Stomach (tissue), 4 donors: ENCODE measurements at regions not wholly inside any gene's neighbourhood (a gene's known extent, or its start where the extent isn't known, plus 50 kb on each side); places are given as distances from the start of the nearest gene placed in this dataset.

ENCODE experiments used
- EP300 ChIP-seq: sonication (generic); formaldehyde crosslinking; IDR thresholded peaks from one replicate; pipeline ENCODE4 v1.6.1; 2017; ENCODE audit warnings: antibody characterized with exemption
- POLR2A ChIP-seq, 4 donors: fragments of 450-650 bp; IDR thresholded peaks; one replicate each; pipeline ENCODE4 v1.6.1; 2016; ENCODE audit warnings: antibody characterized with exemption in 4 of 4, control low read depth in 2 of 4, mild to moderate bottlenecking in 1 of 4, moderate library complexity in 1 of 4
- POLR2AphosphoS5 ChIP-seq, 3 donors: sonication (generic); formaldehyde crosslinking; IDR thresholded peaks; one replicate each; pipeline ENCODE4 v1.6.1; 2016; ENCODE audit warnings: antibody characterized with exemption in 3 of 3
- TF ChIP-seq, protein P1 (sequence below), 7 experiments: fragments of 450-650 bp in 4 of 7; fragments of 200-600 bp in 3 of 7; sonication (generic) in 3 of 7; IDR thresholded peaks; one replicate each; pipeline ENCODE4 v1.5.1; 2016 to 2019; ENCODE audit warnings: antibody characterized with exemption in 7 of 7, control low read depth in 2 of 7, mild to moderate bottlenecking in 1 of 7

- TF ChIP-seq, protein P1, sequence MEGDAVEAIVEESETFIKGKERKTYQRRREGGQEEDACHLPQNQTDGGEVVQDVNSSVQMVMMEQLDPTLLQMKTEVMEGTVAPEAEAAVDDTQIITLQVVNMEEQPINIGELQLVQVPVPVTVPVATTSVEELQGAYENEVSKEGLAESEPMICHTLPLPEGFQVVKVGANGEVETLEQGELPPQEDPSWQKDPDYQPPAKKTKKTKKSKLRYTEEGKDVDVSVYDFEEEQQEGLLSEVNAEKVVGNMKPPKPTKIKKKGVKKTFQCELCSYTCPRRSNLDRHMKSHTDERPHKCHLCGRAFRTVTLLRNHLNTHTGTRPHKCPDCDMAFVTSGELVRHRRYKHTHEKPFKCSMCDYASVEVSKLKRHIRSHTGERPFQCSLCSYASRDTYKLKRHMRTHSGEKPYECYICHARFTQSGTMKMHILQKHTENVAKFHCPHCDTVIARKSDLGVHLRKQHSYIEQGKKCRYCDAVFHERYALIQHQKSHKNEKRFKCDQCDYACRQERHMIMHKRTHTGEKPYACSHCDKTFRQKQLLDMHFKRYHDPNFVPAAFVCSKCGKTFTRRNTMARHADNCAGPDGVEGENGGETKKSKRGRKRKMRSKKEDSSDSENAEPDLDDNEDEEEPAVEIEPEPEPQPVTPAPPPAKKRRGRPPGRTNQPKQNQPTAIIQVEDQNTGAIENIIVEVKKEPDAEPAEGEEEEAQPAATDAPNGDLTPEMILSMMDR (IDR thresholded peaks at IDR 0.05): no peak
- TF ChIP-seq POLR2A (IDR thresholded peaks at IDR 0.05) (no peak), EP300 (no peak), POLR2AphosphoS5 (IDR thresholded peaks at IDR 0.05) (no peak)
Observed at GRCh38 chr19:31492050-31492449, 142.8 kb upstream of the TSHZ3 start.
